DND-41 (cell line): ENCODE measurements at regions not wholly inside any gene's neighbourhood (a gene's known extent, or its start where the extent isn't known, plus 50 kb on each side); places are given as distances from the start of the nearest gene placed in this dataset.

Experiments used
- ATAC-seq: fragments of 200-7000 bp; cut with Tn5 transposase; 3 replicates; pipeline ENCODE4 v1.9.1; 2021; ENCODE audit warnings: low read depth; ENCODE audit not compliant: insufficient read depth
- DNase-seq: peaks from one replicate; pipeline ENCODE4 v3.0.0-alpha.2; 2020
- H2AFZ ChIP-seq: 2 replicates; pipeline ENCODE4 v1.6.0; 2012; ENCODE audit warnings: low read depth, low read length
- H3K27ac ChIP-seq: 2 replicates; pipeline ENCODE4 v1.5.1; 2012; ENCODE audit warnings: low read length, inconsistent platforms
- H3K27me3 ChIP-seq: fragments of 200-600 bp; sonication (generic); 2 replicates; pipeline ENCODE4 v1.6.0; 2012; ENCODE audit warnings: low read length, mild to moderate bottlenecking, inconsistent platforms; ENCODE audit not compliant: insufficient read depth, poor library complexity
- H3K36me3 ChIP-seq: 2 replicates; pipeline ENCODE4 v1.5.1; 2012; ENCODE audit warnings: low read length, inconsistent platforms; ENCODE audit not compliant: insufficient read depth
- H3K4me1 ChIP-seq: 2 replicates; pipeline ENCODE4 v1.5.1; 2012; ENCODE audit warnings: mild to moderate bottlenecking, low read length; ENCODE audit not compliant: insufficient read depth
- H3K4me2 ChIP-seq: 2 replicates; pipeline ENCODE4 v1.6.0; 2012; ENCODE audit warnings: mild to moderate bottlenecking, moderate library complexity, low read length, inconsistent platforms; ENCODE audit not compliant: insufficient read depth
- H3K4me3 ChIP-seq, 2 experiments: fragments of 200-600 bp in 1 of 2; shearing (Covaris generic) in 1 of 2; 2 replicates each; pipeline ENCODE4 v1.5.1; 2012 to 2016; ENCODE audit warnings: inconsistent platforms in 2 of 2, low read length in 2 of 2, mild to moderate bottlenecking in 2 of 2, low read depth in 1 of 2, moderate library complexity in 1 of 2
- H3K79me2 ChIP-seq: 2 replicates; pipeline ENCODE4 v1.6.0; 2012; ENCODE audit warnings: low read length, inconsistent platforms; ENCODE audit not compliant: insufficient read depth
- H3K9ac ChIP-seq: 2 replicates; pipeline ENCODE4 v1.6.0; 2012; ENCODE audit warnings: low read depth, mild to moderate bottlenecking, inconsistent platforms, low read length, moderate library complexity
- H3K9me3 ChIP-seq: 2 replicates; pipeline ENCODE4 v1.5.1; 2012; ENCODE audit warnings: low read length, moderate library complexity, mild to moderate bottlenecking, inconsistent platforms; ENCODE audit not compliant: insufficient read depth, severe bottlenecking
- H4K20me1 ChIP-seq: 2 replicates; pipeline ENCODE4 v1.6.0; 2012; ENCODE audit warnings: low read length; ENCODE audit not compliant: insufficient read depth
- EZH2 ChIP-seq: IDR thresholded peaks from 3 replicates; pipeline ENCODE4 v1.6.1; 2012; ENCODE audit warnings: borderline replicate concordance, low read depth, mild to moderate bottlenecking, moderate library complexity, low read length, inconsistent platforms; ENCODE audit not compliant: severe bottlenecking
- TF ChIP-seq, protein P1 (sequence below): IDR thresholded peaks from 2 replicates; pipeline ENCODE4 v1.5.1; 2012; ENCODE audit warnings: borderline replicate concordance, low read length, moderate library complexity, mild to moderate bottlenecking; ENCODE audit not compliant: poor library complexity, severe bottlenecking; ENCODE audit errors: extremely low read depth

DNA sequence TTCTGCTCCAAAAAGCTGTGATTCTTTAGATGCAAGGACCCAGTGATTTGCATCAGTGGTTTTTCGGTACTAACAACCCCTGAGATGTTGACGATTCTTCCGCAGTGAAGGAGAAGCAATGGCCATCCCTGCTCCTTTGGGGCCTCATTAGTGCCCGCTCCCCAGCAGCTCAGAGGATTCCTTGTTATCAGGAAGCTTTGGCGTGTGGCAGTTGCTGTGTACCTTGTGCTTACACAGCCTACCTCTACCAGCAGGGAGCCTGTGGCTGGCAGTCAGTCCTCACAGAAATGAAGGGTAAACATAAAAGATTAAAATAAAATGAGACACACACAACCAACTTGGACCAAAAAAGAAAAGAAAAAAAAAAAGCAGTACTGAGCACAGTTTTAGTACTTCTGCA lies 55.2 kb downstream of the CNTN3 start:
- Histone ChIP-seq H3K9ac (no peak overlapping the region), H3K27me3 (no peaks in the 10 kb centered on the region), H3K4me1 (no peaks in the 10 kb centered on the region), H3K4me3 (no peak overlapping the region), H4K20me1 (no peaks in the 10 kb centered on the region), H3K9me3 (no peaks in the 10 kb centered on the region), H3K36me3 (no peaks in the 10 kb centered on the region), H2AFZ (no peak overlapping the region), H3K27ac (no peak overlapping the region), H3K79me2 (no peaks in the 10 kb centered on the region), H3K4me2 (no peak overlapping the region)
- no peak for ATAC-seq
- TF ChIP-seq, protein P1, sequence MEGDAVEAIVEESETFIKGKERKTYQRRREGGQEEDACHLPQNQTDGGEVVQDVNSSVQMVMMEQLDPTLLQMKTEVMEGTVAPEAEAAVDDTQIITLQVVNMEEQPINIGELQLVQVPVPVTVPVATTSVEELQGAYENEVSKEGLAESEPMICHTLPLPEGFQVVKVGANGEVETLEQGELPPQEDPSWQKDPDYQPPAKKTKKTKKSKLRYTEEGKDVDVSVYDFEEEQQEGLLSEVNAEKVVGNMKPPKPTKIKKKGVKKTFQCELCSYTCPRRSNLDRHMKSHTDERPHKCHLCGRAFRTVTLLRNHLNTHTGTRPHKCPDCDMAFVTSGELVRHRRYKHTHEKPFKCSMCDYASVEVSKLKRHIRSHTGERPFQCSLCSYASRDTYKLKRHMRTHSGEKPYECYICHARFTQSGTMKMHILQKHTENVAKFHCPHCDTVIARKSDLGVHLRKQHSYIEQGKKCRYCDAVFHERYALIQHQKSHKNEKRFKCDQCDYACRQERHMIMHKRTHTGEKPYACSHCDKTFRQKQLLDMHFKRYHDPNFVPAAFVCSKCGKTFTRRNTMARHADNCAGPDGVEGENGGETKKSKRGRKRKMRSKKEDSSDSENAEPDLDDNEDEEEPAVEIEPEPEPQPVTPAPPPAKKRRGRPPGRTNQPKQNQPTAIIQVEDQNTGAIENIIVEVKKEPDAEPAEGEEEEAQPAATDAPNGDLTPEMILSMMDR: no peak
- TF ChIP-seq EZH2: no peak
- DNase-seq: no peak

DNA sequence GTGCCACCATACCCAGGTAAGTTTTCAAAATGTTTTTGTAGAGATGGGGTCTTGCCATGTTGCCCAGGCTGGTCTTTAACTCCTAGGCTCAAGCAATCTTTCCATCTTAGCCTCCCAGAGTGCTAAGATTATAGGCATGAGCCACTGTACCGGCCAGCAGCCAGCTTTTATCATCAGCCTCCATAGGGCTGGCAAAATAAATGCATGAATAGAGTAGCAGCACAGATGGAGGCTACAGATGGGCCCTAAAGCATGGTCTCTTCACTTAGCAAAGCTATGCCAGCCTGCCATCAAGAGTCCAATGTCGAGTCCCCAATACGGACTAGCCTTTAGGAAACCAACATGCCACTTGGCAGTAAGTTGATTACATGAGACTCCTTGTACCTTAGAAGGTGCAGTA lies 63.8 kb downstream of the CNTN3 start:
- Histone ChIP-seq H3K79me2 (no peaks in the 10 kb centered on the region), H2AFZ (no peak overlapping the region), H3K27me3 (no peaks in the 10 kb centered on the region), H4K20me1 (no peaks in the 10 kb centered on the region), H3K4me2 (no peak overlapping the region), H3K9ac (no peak overlapping the region), H3K4me3 (no peak overlapping the region), H3K36me3 (no peaks in the 10 kb centered on the region), H3K4me1 (no peaks in the 10 kb centered on the region), H3K27ac (no peak overlapping the region), H3K9me3 (no peaks in the 10 kb centered on the region)
- TF ChIP-seq, protein P1: no peak
- TF ChIP-seq EZH2: no peak
- DNase-seq: no peak
- no peak for ATAC-seq

DNA sequence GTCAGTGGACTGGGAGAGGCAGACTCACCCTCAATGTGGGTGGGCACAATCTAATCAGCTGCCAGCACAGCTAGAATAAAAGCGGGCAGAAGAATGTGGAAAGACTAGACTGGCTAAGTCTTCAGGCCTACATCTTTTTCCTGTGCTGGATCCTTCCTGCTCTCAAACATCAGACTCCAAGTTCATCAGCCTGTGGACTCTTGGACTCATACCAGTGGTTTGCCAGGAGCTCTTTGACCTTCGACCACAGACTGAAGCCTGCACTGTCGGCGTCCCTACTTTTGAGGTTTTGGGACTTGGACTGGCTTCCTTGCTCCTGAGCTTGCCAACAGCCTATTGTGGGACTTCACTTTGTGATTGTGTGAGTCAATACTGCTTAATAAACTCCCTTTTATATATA lies 68.0 kb downstream of the CNTN3 start:
- no peak for ATAC-seq
- no peaks in the 10 kb centered on the region for H3K36me3 ChIP-seq
- H3K27ac ChIP-seq: no peak overlapping the region
- DNase-seq: no peak
- no peaks in the 10 kb centered on the region for H3K79me2 ChIP-seq
- no peak overlapping the region for H3K4me3 ChIP-seq
- no peak overlapping the region for H3K4me2 ChIP-seq
- no peak for TF ChIP-seq EZH2
- TF ChIP-seq, protein P1: no peak
- no peaks in the 10 kb centered on the region for H3K9me3 ChIP-seq
- H3K27me3 ChIP-seq: no peaks in the 10 kb centered on the region
- H2AFZ ChIP-seq: no peak overlapping the region
- H4K20me1 ChIP-seq: no peaks in the 10 kb centered on the region
- H3K4me1 ChIP-seq: no peaks in the 10 kb centered on the region
- H3K9ac ChIP-seq: no peak overlapping the region

DNA sequence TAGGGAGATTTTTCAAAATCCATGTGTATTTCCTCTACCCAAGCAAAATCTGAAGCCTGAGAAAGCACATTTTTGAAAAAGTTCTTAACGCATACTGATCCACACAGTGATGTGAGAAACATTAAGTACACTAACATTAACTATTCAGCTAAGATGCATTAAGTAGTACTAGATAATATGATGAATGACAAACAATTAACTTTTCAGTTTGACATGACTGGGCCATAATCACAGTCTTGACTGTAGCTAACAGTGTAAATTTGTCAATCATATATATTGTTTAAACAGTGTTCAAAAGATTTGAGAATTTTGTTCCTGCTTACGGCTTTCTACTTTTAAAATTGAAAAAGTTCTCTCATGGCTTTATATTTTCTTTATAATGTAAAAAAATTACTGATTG lies 72.0 kb downstream of the CNTN3 start:
- Histone ChIP-seq H3K9ac (no peak overlapping the region), H3K27me3 (no peaks in the 10 kb centered on the region), H2AFZ (no peak overlapping the region), H3K9me3 (no peaks in the 10 kb centered on the region), H3K4me3 (no peak overlapping the region), H3K36me3 (no peaks in the 10 kb centered on the region), H3K27ac (no peak overlapping the region), H3K4me1 (no peaks in the 10 kb centered on the region), H3K4me2 (no peak overlapping the region), H3K79me2 (no peaks in the 10 kb centered on the region), H4K20me1 (no peaks in the 10 kb centered on the region)
- TF ChIP-seq, protein P1: no peak
- TF ChIP-seq EZH2: no peak
- DNase-seq: no peak
- no peak for ATAC-seq
